Activated naive CD8-positive, alpha-beta T cell (primary cell): ENCODE measurements at regions not wholly inside any gene's neighbourhood (a gene's known extent, or its start where the extent isn't known, plus 50 kb on each side); places are given as distances from the start of the nearest gene placed in this dataset.
"Not testable (repeated sequence)": the region's sequence is repeated elsewhere in the genome, so short reads cannot be mapped to it uniquely, and the experiment has no call there.

Experiments used
- H3K27ac Mint-ChIP-seq: one replicate; pipeline ENCODE4 v1.8.0; 2021; ENCODE audit warnings: mixed read lengths
- H3K27me3 Mint-ChIP-seq: one replicate; pipeline ENCODE4 v1.8.0; 2021; ENCODE audit warnings: mixed read lengths
- H3K36me3 Mint-ChIP-seq: one replicate; pipeline ENCODE4 v1.8.0; 2021; ENCODE audit warnings: mixed read lengths
- H3K4me1 Mint-ChIP-seq: one replicate; pipeline ENCODE4 v1.8.0; 2021; ENCODE audit warnings: low read depth, mixed read lengths
- H3K4me3 Mint-ChIP-seq: one replicate; pipeline ENCODE4 v1.8.0; 2021; ENCODE audit warnings: mild to moderate bottlenecking, mixed read lengths
- H3K9me3 Mint-ChIP-seq: one replicate; pipeline ENCODE4 v1.8.0; 2021; ENCODE audit warnings: low read depth, mixed read lengths

DNA sequence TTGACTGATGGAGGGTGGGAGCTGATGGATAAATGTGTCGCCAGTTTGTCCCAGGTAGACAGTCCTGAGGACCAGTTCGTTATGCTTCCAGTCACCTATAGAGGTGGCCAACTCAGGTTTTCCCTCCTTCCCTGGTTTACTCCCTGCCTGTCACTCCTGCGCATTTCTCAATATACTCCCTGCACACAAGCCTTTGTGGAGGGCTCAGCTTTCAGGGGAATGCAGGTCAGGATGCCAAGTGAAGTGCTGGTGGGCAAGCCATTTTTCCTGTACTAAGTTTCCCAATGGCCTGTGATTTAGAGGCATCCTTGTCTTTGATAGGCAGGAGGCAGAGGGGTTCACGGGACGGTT lies 473.5 kb upstream of the ZMIZ1 start:
- Mint-ChIP-seq H3K4me1 (no peaks in the 10 kb centered on the region), H3K36me3 (no peaks in the 10 kb centered on the region), H3K27ac (no peak overlapping the region), H3K4me3 (no peak overlapping the region), H3K9me3 (no peaks in the 10 kb centered on the region), H3K27me3 (peaks cover 2% of the 10 kb centered on the region)

DNA sequence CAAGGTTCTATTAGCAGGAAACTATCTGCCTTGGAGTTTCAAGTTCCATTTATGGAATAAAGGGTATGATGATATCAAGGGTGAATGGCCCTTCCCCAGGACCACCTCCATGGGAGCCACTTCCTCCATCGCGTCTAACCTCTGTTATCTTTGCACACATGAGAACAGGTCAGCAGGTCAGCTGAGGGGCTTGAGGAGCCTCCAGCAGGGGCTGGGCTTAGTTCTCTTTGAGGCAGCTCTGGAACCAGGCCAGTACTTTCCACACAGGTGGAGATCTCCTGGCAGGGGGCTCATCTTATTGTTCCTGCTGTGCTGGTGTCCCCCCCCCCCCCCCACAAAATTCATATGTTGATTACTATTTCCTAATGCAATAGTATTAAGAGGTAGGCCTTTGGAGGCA lies 472.2 kb upstream of the ZMIZ1 start:
- Mint-ChIP-seq H3K9me3 (no peaks in the 10 kb centered on the region), H3K4me1 (no peaks in the 10 kb centered on the region), H3K27ac (no peak overlapping the region), H3K4me3 (no peak overlapping the region), H3K36me3 (no peaks in the 10 kb centered on the region), H3K27me3 (peaks cover 2% of the 10 kb centered on the region)

GRCh38 chr10:78597796-78598555 lies 470.8 kb upstream of the ZMIZ1 start:
- no peaks in the 10 kb centered on the region for H3K36me3 Mint-ChIP-seq
- no peaks in the 10 kb centered on the region for H3K4me1 Mint-ChIP-seq
- peaks cover 2% of the 10 kb centered on the region for H3K27me3 Mint-ChIP-seq
- H3K9me3 Mint-ChIP-seq = no peaks in the 10 kb centered on the region
- H3K4me3 Mint-ChIP-seq = no peak overlapping the region
- H3K27ac Mint-ChIP-seq = no peak overlapping the region

DNA sequence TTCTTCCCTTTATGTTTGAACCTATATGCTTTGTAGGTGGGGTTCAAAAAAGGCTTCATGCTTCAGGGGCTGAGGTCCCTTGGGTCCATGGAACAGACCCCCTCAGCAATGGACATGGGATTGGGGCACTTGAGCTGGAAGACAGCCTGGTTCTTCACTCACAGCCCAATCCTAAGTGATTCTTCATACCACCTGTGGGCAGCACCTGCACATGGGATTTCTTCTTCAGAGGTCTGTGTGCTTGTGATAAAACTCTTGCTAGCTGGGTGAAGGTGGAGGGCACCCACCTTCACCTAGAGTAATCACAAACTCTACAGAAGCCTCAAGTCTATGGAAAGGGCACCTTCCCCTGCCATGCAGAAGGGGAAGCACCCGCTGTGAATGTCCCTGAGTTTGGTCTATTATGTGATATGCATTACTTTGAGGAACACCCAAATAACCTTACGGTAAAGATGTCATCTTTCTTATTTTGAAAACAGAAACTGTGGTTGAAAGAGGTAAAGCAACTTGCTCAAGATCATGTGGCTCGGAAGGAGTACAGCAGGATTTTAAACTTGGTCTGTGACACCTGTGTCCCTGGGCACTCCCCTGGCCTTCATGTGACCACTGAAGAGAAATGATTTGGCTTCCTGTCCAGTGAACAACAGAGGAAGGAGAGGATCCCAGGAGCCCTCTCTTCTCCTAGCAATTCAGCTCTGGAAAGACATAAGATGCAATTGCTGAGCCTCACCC lies 469.5 kb upstream of the ZMIZ1 start:
- no peaks in the 10 kb centered on the region for H3K9me3 Mint-ChIP-seq
- no peaks in the 10 kb centered on the region for H3K4me1 Mint-ChIP-seq
- no peak overlapping the region for H3K4me3 Mint-ChIP-seq
- H3K27ac Mint-ChIP-seq = no peak overlapping the region
- peaks cover 2% of the 10 kb centered on the region for H3K27me3 Mint-ChIP-seq
- no peaks in the 10 kb centered on the region for H3K36me3 Mint-ChIP-seq

- Mint-ChIP-seq H3K27me3 (peaks cover 2% of the 10 kb centered on the region), H3K27ac (no peak overlapping the region), H3K4me1 (no peaks in the 10 kb centered on the region), H3K4me3 (no peak overlapping the region), H3K9me3 (no peaks in the 10 kb centered on the region), H3K36me3 (no peaks in the 10 kb centered on the region)
These were observed 468.6 kb upstream of the ZMIZ1 start for GRCh38 chr10:78600121-78600665.

- Mint-ChIP-seq H3K27me3 (peaks cover 2% of the 10 kb centered on the region), H3K36me3 (no peaks in the 10 kb centered on the region), H3K4me3 (no peak overlapping the region), H3K27ac (no peak overlapping the region), H3K9me3 (no peaks in the 10 kb centered on the region), H3K4me1 (no peaks in the 10 kb centered on the region)
These were observed 468.0 kb upstream of the ZMIZ1 start for GRCh38 chr10:78600740-78601139.

- Mint-ChIP-seq H3K27me3 (peaks cover 2% of the 10 kb centered on the region), H3K4me1 (no peaks in the 10 kb centered on the region)
These were observed 466.4 kb upstream of the ZMIZ1 start for GRCh38 chr10:78602201-78602932.

DNA sequence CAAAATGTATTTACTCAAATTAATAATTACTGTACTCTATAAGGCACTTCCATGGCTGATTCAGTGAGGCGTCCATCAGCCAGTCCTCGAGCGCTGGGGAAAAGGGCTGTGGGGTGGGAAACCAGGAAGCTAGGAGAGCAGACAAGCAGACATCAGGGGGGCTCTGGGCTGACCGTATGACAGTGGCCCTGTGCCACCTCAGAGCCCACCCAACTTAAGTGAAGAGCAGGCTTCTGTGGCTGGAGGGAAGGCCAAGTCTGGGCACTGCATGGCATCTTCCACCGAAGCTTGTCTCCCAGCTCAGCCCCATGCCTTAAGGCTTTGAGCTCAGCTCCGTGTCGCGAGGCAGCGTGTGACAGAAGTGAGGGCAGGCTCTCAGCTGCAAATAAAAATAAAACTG lies 464.5 kb upstream of the ZMIZ1 start:
- H3K27me3 Mint-ChIP-seq = no peaks in the 10 kb centered on the region
- H3K36me3 Mint-ChIP-seq = no peaks in the 10 kb centered on the region
- no peak overlapping the region for H3K4me3 Mint-ChIP-seq
- H3K4me1 Mint-ChIP-seq = no peaks in the 10 kb centered on the region
- H3K27ac Mint-ChIP-seq = no peak overlapping the region
- peaks cover 9% of the 10 kb centered on the region for H3K9me3 Mint-ChIP-seq

More at GRCh38 chr10:78602201-78602932, 466.4 kb upstream of the ZMIZ1 start:
- Mint-ChIP-seq H3K9me3 (no peaks in the 10 kb centered on the region), H3K36me3 (no peaks in the 10 kb centered on the region), H3K4me3 (no peak overlapping the region), H3K27ac (no peak overlapping the region)

- H3K36me3 Mint-ChIP-seq = peaks cover under 1% of the 10 kb centered on the region
- no peak overlapping the region for H3K27ac Mint-ChIP-seq
- H3K27me3 Mint-ChIP-seq = no peaks in the 10 kb centered on the region
- no peaks in the 10 kb centered on the region for H3K4me1 Mint-ChIP-seq
- H3K4me3 Mint-ChIP-seq = no peak overlapping the region
- peaks cover 11% of the 10 kb centered on the region for H3K9me3 Mint-ChIP-seq
These were observed 464.0 kb upstream of the ZMIZ1 start for GRCh38 chr10:78604721-78605120.

DNA sequence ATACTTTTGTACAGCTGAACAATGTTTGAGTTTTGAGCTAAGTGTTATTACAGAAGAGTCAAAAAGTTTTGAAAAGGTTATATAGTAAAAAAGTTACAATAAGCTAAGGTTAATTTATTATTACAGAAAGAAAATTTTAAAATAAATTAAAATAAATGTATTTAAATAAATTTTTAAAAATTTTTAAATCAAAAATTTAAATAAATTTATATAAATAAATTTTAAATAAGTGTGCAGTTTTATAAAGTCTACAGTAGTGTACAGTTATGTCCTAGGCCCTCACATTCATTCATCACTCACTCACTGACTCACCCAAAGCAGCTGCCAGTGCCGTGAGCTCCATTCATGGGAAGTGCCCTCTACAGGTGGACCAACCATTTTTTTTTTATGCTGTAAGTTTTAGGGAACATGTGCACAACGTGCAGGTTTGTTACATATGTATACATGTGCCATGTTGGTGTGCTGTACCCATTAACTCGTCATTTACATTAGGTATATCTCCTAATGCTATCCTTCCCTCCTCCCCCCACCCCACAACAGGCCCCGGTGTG lies 462.9 kb upstream of the ZMIZ1 start:
- Mint-ChIP-seq H3K9me3 (peaks cover 15% of the 10 kb centered on the region), H3K4me1 (no peaks in the 10 kb centered on the region), H3K4me3 (no peak overlapping the region), H3K27ac (no peak overlapping the region), H3K36me3 (peaks cover 3% of the 10 kb centered on the region), H3K27me3 (peaks cover 7% of the 10 kb centered on the region)

DNA sequence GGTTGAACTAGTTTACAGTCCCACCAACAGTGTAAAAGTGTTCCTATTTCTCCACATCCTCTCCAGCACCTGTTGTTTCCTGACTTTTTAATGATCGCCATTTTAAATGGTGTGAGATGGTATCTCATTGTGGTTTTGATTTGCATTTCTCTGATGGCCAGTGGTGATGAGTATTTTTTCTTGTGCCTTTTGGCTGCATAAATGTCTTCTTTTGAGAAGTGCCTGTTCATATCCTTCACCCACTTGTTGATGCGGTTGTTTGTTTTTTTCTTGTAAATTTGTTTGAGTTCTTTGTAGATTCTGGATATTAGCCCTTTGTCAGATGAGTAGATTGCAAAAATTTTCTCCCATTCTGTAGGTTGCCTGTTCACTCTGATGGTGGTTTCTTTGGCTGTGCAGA lies 462.0 kb upstream of the ZMIZ1 start:
- H3K27ac Mint-ChIP-seq, H3K36me3 Mint-ChIP-seq, H3K27me3 Mint-ChIP-seq, H3K4me1 Mint-ChIP-seq, H3K4me3 Mint-ChIP-seq: not testable (repeated sequence)
- H3K9me3 Mint-ChIP-seq = peaks cover 15% of the 10 kb centered on the region

DNA sequence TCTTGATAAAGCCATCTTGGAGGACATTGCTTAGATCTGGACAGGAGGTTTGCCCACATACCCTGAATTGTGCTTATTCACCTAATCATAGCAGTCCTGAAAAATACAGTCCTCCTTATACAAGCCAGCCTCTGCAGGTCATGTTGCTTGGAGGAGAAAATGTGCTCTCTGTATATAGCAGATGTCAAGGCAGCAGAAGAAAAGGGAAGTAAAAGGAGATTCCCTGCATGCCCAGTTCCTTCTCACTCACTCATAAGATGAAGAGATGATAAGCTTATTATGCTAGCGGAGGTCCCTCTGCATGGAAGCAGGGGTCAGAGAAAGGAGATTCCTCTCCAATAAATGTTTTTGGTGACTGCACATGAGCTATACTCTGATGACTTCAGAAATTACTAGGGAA lies 458.8 kb upstream of the ZMIZ1 start:
- H3K27ac Mint-ChIP-seq = no peak overlapping the region
- H3K27me3 Mint-ChIP-seq = peaks cover 11% of the 10 kb centered on the region
- H3K9me3 Mint-ChIP-seq = peaks cover 15% of the 10 kb centered on the region
- H3K4me3 Mint-ChIP-seq = no peak overlapping the region
- peaks cover 3% of the 10 kb centered on the region for H3K36me3 Mint-ChIP-seq
- H3K4me1 Mint-ChIP-seq = no peaks in the 10 kb centered on the region

GRCh38 chr10:78613132-78613531 lies 455.6 kb upstream of the ZMIZ1 start:
- peaks cover 14% of the 10 kb centered on the region for H3K27me3 Mint-ChIP-seq
- H3K27ac Mint-ChIP-seq = no peak overlapping the region
- no peak overlapping the region for H3K4me3 Mint-ChIP-seq
- H3K4me1 Mint-ChIP-seq = no peaks in the 10 kb centered on the region
- peaks cover 3% of the 10 kb centered on the region for H3K36me3 Mint-ChIP-seq
- peaks cover 14% of the 10 kb centered on the region for H3K9me3 Mint-ChIP-seq

GRCh38 chr10:78614267-78614666 lies 454.5 kb upstream of the ZMIZ1 start:
- Mint-ChIP-seq H3K4me1 (no peaks in the 10 kb centered on the region), H3K36me3 (peaks cover 3% of the 10 kb centered on the region), H3K27me3 (peaks cover 14% of the 10 kb centered on the region), H3K27ac (no peak overlapping the region), H3K4me3 (no peak overlapping the region), H3K9me3 (peaks cover 7% of the 10 kb centered on the region)

GRCh38 chr10:78614744-78615143 lies 454.0 kb upstream of the ZMIZ1 start:
- no peak overlapping the region for H3K4me3 Mint-ChIP-seq
- H3K27me3 Mint-ChIP-seq = peaks cover 13% of the 10 kb centered on the region
- H3K27ac Mint-ChIP-seq = no peak overlapping the region
- peaks cover 2% of the 10 kb centered on the region for H3K36me3 Mint-ChIP-seq
- H3K9me3 Mint-ChIP-seq = peaks cover 4% of the 10 kb centered on the region
- H3K4me1 Mint-ChIP-seq = no peaks in the 10 kb centered on the region
